B cell (primary cell): ENCODE measurements at regions not wholly inside any gene's neighbourhood (a gene's known extent, or its start where the extent isn't known, plus 50 kb on each side); places are given as distances from the start of the nearest gene placed in this dataset.

Experiments
- ATAC-seq: fragments of 200-7000 bp; cut with Tn5 transposase; one replicate; pipeline ENCODE4 v1.10.0; 2021; ENCODE audit warnings: low read depth, mild to moderate bottlenecking, moderate number of reproducible peaks, moderate library complexity
- CTCF ChIA-PET: fragments of 350-600 bp; sonication (Branson Sonifier 250); formaldehyde crosslinking; loops from one replicate; lab custom pipeline; 2021; ENCODE audit warnings: antibody characterized with exemption, inconsistent platforms; lab: Charles Lee
- POLR2A ChIA-PET: fragments of 350-600 bp; sonication (Branson Sonifier 250); formaldehyde crosslinking; loops from one replicate; lab custom pipeline; 2021; ENCODE audit warnings: antibody characterized with exemption; lab: Charles Lee
- DNase-seq: peaks from one replicate; pipeline ENCODE4 v3.0.0; 2013
- H2AFZ ChIP-seq: 2 replicates; pipeline ENCODE4 v1.6.1; 2012; ENCODE audit warnings: mild to moderate bottlenecking, low read depth, low read length; ENCODE audit not compliant: insufficient read depth, poor library complexity, severe bottlenecking
- H3K27ac ChIP-seq, 2 donors: 1 replicate in 1 of 2; 2 replicates in 1 of 2; pipeline ENCODE4 v1.5.1; 2012 to 2013; ENCODE audit warnings: low read length in 2 of 2, mild to moderate bottlenecking in 2 of 2, moderate library complexity in 1 of 2
- H3K27me3 ChIP-seq, 4 experiments: fragments of 200-600 bp in 1 of 4; sonication (generic) in 1 of 4; replicated peaks in 1 of 4; 1 replicate in 2 of 4; 2 replicates in 2 of 4; pipeline versions ENCODE4 v1.6.1 to v1.7.0; 2013 to 2016; ENCODE audit warnings: low read length in 3 of 4, mild to moderate bottlenecking in 2 of 4, mixed read lengths in 1 of 4, moderate library complexity in 1 of 4; ENCODE audit not compliant: insufficient read depth in 4 of 4, control insufficient read depth in 3 of 4; ENCODE audit errors: control extremely low read depth in 1 of 4
- H3K36me3 ChIP-seq, 2 experiments: replicated peaks in 1 of 2; 1 replicate in 1 of 2; 2 replicates in 1 of 2; pipeline versions ENCODE4 v1.6.1 to v1.7.1; 2013; ENCODE audit warnings: low read length in 1 of 2; ENCODE audit not compliant: insufficient read depth in 2 of 2, control insufficient read depth in 1 of 2; ENCODE audit errors: control extremely low read depth in 1 of 2, extremely low read depth in 1 of 2
- H3K4me1 ChIP-seq, 2 donors: fragments of 200-600 bp in 1 of 2; sonication (generic) in 1 of 2; 1 replicate in 1 of 2; 2 replicates in 1 of 2; pipeline versions ENCODE4 v1.5.1 to v1.6.1; 2013 to 2017; ENCODE audit warnings: low read length in 2 of 2; ENCODE audit not compliant: control insufficient read depth in 2 of 2, insufficient read depth in 2 of 2
- H3K4me2 ChIP-seq: replicated peaks from 2 replicates; pipeline ENCODE3; 2012; ENCODE audit warnings: mild to moderate bottlenecking, low read depth, low read length; ENCODE audit not compliant: poor library complexity, severe bottlenecking
- H3K4me3 ChIP-seq, 5 experiments: fragments of 200-600 bp in 1 of 5; sonication (generic) in 1 of 5; 1 replicate in 3 of 5; 2 replicates in 2 of 5; pipeline versions ENCODE4 v1.5.1 to v1.7.0; 2011 to 2016; ENCODE audit warnings: low read length in 4 of 5, mild to moderate bottlenecking in 4 of 5, low read depth in 2 of 5, control low read depth in 1 of 5, moderate library complexity in 1 of 5; ENCODE audit not compliant: insufficient read depth in 1 of 5; ENCODE audit errors: control extremely low read depth in 1 of 5, extremely low read depth in 1 of 5
- H3K79me2 ChIP-seq: fragments of 200-600 bp; sonication (generic); one replicate; pipeline ENCODE4 v1.6.0; 2016; ENCODE audit warnings: low read length; ENCODE audit not compliant: control insufficient read depth, insufficient read depth
- H3K9ac ChIP-seq: fragments of 200-600 bp; sonication (generic); 2 replicates; pipeline ENCODE4 v1.6.1; 2017; ENCODE audit warnings: mild to moderate bottlenecking, low read length, moderate library complexity
- H3K9me3 ChIP-seq, 3 donors: one replicate each; pipeline versions ENCODE4 v1.6.1 to v1.7.1; 2013; ENCODE audit warnings: low read length in 2 of 3; ENCODE audit not compliant: control insufficient read depth in 2 of 3, insufficient read depth in 1 of 3; ENCODE audit errors: control extremely low read depth in 1 of 3
- H4K20me1 ChIP-seq: 2 replicates; pipeline ENCODE4 v1.6.0; 2012; ENCODE audit warnings: mild to moderate bottlenecking, low read length; ENCODE audit not compliant: insufficient read depth, control insufficient read depth, poor library complexity, severe bottlenecking
- H3K27ac Mint-ChIP-seq: one replicate; pipeline ENCODE4 v1.8.0; 2021; ENCODE audit warnings: mixed read lengths
- H3K27me3 Mint-ChIP-seq: one replicate; pipeline ENCODE4 v1.8.0; 2021; ENCODE audit warnings: mixed read lengths
- H3K4me1 Mint-ChIP-seq: one replicate; pipeline ENCODE4 v1.8.0; 2021; ENCODE audit warnings: mixed read lengths
- H3K4me3 Mint-ChIP-seq: one replicate; pipeline ENCODE4 v1.8.0; 2021; ENCODE audit warnings: mixed read lengths
- H3K9me3 Mint-ChIP-seq: one replicate; pipeline ENCODE4 v1.8.0; 2022; ENCODE audit warnings: mixed read lengths; ENCODE audit not compliant: insufficient read depth
- EZH2 ChIP-seq: IDR thresholded peaks from 2 replicates; pipeline ENCODE4 v1.6.1; 2012; ENCODE audit warnings: borderline replicate concordance, low read depth, mild to moderate bottlenecking, moderate library complexity, low read length; ENCODE audit not compliant: insufficient read depth, poor library complexity, severe bottlenecking
- WGBS: methylation state at CpG from one replicate; pipeline ENCODE4 v1.1.5; 2013; ENCODE audit warnings: missing lambda C conversion rate; ENCODE audit not compliant: insufficient coverage; 5-methylcytosine and 5-hydroxymethylcytosine counted together
- intact Hi-C: fragments of 100-400 bp; cut with micrococcal nuclease; formaldehyde crosslinking; loops from one replicate; pipeline ENCODE4 v1.10.0; 2022
- TF ChIP-seq, protein P1 (sequence below): fragments of 200-600 bp; IDR thresholded peaks from one replicate; pipeline ENCODE4 v1.8.0; 2022; ENCODE audit warnings: antibody characterized with exemption, mild to moderate bottlenecking

DNA sequence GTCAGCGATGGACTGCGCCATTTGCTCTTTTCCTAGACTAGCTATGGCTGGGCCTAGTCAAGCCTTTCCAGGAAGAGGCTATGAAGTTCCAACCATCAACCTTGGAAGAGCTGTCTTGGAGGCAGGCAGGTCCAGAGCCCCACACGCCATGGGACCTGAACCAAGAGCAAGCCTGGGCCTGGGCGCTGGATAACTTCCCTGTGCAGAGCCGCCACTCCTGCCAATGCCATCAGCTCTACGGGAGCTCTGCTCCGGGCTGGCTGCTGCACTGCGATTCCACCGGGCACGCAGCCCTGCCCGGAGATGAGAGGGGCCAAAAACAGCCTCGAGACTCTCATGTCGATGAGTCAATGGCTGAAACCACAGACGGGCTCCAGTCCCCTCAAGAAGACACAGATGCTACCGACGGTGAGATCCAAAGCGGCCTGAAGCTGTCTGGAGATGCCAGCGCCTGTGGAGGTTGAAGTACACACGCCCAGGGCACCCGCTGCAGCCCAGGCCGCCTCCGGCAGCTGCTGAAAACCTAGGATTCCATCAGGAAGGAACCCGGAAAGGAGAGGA, 103.7 kb upstream of the SELENOP start:
- CTCF ChIA-PET, result interaction anchor here (1.7 kb wide), 1 partner anchor 112 kb away, joined by 4 read pairs; no protein-coding TSS in a partner anchor

DNA sequence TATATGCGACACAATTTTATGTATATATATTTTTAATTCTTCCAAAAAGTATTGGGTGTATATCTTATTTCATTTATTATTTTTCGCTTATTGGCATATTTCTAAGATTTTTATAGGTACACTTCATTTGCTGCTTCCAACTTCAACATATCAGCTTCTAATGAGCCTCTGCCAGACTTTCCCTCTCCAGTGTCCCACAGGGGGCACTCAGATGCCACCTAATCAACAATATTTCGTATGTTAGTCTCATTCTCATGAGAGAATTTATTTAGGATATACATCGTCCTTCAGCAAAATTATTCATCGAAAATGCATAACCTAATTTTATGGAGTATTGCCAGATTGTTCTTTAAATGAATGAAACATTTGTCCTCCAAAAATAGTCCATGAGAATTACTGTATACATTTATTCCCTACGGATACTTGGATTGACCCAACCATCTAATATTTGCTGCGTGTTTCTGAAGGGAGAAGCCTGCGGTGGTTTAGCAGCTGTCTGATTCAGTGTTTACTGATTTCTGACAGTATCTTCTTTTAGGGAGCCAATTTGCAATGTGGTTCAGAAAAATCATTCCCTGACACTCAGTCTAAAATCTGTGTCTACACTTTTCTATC, 100.6 kb upstream of the SELENOP start:
- ChIA-PET POLR2A (interaction anchor here (0.8 to 1.5 kb wide), 4 partner anchors 38 to 209 kb away, joined by 3 to 9 read pairs (median 6); no protein-coding TSS in a partner anchor), CTCF (interaction anchor here (0.6 to 8.7 kb wide), 27 partner anchors 11 to 572 kb away, joined by 3 to 93 read pairs (median 6); partner anchors contain the start of genes HMGCS1, TMEM267 and ZNF131)
- TF ChIP-seq EZH2, result no peak
- TF ChIP-seq, protein P1, sequence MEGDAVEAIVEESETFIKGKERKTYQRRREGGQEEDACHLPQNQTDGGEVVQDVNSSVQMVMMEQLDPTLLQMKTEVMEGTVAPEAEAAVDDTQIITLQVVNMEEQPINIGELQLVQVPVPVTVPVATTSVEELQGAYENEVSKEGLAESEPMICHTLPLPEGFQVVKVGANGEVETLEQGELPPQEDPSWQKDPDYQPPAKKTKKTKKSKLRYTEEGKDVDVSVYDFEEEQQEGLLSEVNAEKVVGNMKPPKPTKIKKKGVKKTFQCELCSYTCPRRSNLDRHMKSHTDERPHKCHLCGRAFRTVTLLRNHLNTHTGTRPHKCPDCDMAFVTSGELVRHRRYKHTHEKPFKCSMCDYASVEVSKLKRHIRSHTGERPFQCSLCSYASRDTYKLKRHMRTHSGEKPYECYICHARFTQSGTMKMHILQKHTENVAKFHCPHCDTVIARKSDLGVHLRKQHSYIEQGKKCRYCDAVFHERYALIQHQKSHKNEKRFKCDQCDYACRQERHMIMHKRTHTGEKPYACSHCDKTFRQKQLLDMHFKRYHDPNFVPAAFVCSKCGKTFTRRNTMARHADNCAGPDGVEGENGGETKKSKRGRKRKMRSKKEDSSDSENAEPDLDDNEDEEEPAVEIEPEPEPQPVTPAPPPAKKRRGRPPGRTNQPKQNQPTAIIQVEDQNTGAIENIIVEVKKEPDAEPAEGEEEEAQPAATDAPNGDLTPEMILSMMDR, result peak; percentile 60
- Mint-ChIP-seq H3K27ac (no peak overlapping the region), H3K27me3 (peaks cover 4% of the 10 kb centered on the region), H3K9me3 (no peaks in the 10 kb centered on the region), H3K4me3 (no peak overlapping the region), H3K4me1 (peaks cover 10% of the 10 kb centered on the region)
- Histone ChIP-seq H2AFZ (no peak overlapping the region), H3K4me3 (no peak overlapping the region), H3K36me3 (no peaks in the 10 kb centered on the region), H3K4me2 (no peak overlapping the region), H3K27me3 (no peaks in the 10 kb centered on the region), H3K79me2 (no peaks in the 10 kb centered on the region), H3K9ac (no peak overlapping the region), H4K20me1 (no peaks in the 10 kb centered on the region), H3K27ac (no peak overlapping the region), H3K9me3 (no peaks in the 10 kb centered on the region), H3K4me1 (peaks cover 5 to 9% of the 10 kb centered on the region in 2 donors)
- ATAC-seq (no peak), DNase-seq (peak; percentile 66)
- intact Hi-C loops, result loop anchor here (1.0 kb wide), 4 partner anchors 37 to 193 kb away; no protein-coding TSS in a partner anchor
- WGBS, result 88% methylated on average over 2 of the region's 8 CpGs

More for the DNA sequence above, 103.7 kb upstream of the SELENOP start:
- Mint-ChIP-seq H3K27ac (no peak overlapping the region), H3K4me3 (no peak overlapping the region), H3K9me3 (no peaks in the 10 kb centered on the region), H3K27me3 (no peaks in the 10 kb centered on the region), H3K4me1 (no peaks in the 10 kb centered on the region)
- POLR2A ChIA-PET, result no interaction called here
- Histone ChIP-seq H3K9ac (no peak overlapping the region), H3K27me3 (no peaks in the 10 kb centered on the region), H2AFZ (no peak overlapping the region), H3K9me3 (no peaks in the 10 kb centered on the region), H3K4me2 (no peak overlapping the region), H4K20me1 (no peaks in the 10 kb centered on the region), H3K4me1 (no peaks in the 10 kb centered on the region), H3K79me2 (no peaks in the 10 kb centered on the region), H3K27ac (no peak overlapping the region), H3K4me3 (no peak overlapping the region), H3K36me3 (no peaks in the 10 kb centered on the region)
- no peak for DNase-seq
- TF ChIP-seq, protein P1, result no peak
- no peak for TF ChIP-seq EZH2
- whole genome bisulfite sequencing, result 95% methylated on average over 23 of the region's 23 CpGs
- ATAC-seq, result no peak
- intact Hi-C loops, result no loop called here
